ENCODE measurements at regions not wholly inside any gene's neighbourhood (a gene's known extent, or its start where the extent isn't known, plus 50 kb on each side); places are given as distances from the start of the nearest gene placed in this dataset.

GRCh38 chr3:83002869-83003445 lies 1241.5 kb upstream of the GBE1 start:
- H3K4me3 ChIP-seq (ENCODE audit: low read length), result no peak overlapping the region
- TF ChIP-seq, protein P1, sequence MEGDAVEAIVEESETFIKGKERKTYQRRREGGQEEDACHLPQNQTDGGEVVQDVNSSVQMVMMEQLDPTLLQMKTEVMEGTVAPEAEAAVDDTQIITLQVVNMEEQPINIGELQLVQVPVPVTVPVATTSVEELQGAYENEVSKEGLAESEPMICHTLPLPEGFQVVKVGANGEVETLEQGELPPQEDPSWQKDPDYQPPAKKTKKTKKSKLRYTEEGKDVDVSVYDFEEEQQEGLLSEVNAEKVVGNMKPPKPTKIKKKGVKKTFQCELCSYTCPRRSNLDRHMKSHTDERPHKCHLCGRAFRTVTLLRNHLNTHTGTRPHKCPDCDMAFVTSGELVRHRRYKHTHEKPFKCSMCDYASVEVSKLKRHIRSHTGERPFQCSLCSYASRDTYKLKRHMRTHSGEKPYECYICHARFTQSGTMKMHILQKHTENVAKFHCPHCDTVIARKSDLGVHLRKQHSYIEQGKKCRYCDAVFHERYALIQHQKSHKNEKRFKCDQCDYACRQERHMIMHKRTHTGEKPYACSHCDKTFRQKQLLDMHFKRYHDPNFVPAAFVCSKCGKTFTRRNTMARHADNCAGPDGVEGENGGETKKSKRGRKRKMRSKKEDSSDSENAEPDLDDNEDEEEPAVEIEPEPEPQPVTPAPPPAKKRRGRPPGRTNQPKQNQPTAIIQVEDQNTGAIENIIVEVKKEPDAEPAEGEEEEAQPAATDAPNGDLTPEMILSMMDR (IDR thresholded peaks at IDR 0.05; ENCODE audit: insufficient read depth, low read depth, low read length, missing control alignments), result no peak

DNA sequence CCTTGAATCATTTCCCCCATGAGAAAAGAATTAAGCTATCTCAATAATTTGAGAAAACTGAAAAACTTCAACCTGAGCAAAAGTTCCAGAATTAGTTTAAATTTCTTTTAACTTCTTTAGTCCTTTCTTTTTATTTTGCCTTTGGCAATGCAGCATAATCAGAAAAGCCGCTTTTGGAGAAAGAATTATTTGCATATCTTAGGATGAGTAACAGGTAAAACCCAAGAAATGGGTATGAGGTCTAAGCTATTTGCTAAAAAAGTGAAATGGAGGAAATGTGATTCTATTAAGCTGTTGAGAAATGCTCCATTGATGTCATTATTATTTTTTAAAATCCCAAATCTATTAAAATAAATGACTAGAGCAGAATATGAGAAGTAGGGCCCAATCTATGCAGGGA lies 1238.3 kb upstream of the GBE1 start:
- peak; percentile 27 for DNase-seq (ENCODE audit: low read depth)

More at GRCh38 chr3:83002869-83003445, 1241.5 kb upstream of the GBE1 start:
- DNase-seq (ENCODE audit: low read depth), result no peak

GRCh38 chr3:82978368-82978767 lies 1216.9 kb upstream of the GBE1 start:
- TF ChIP-seq, protein P1 (IDR thresholded peaks at IDR 0.05; ENCODE audit: insufficient read depth, low read depth, low read length, missing control alignments), result no peak
- H3K4me3 ChIP-seq (ENCODE audit: low read length), result no peak overlapping the region
- no peak for DNase-seq (ENCODE audit: low read depth)

More for the DNA sequence above, 1238.3 kb upstream of the GBE1 start:
- H3K4me3 ChIP-seq (ENCODE audit: low read length), result no peak overlapping the region
- TF ChIP-seq, protein P1 (IDR thresholded peaks at IDR 0.05; ENCODE audit: insufficient read depth, low read depth, low read length, missing control alignments), result no peak

GRCh38 chr3:82977871-82978270 lies 1216.4 kb upstream of the GBE1 start:
- no peak for DNase-seq (ENCODE audit: low read depth)
- no peak overlapping the region for H3K4me3 ChIP-seq (ENCODE audit: low read length)
- TF ChIP-seq, protein P1 (IDR thresholded peaks at IDR 0.05; ENCODE audit: insufficient read depth, low read depth, low read length, missing control alignments), result no peak

DNA sequence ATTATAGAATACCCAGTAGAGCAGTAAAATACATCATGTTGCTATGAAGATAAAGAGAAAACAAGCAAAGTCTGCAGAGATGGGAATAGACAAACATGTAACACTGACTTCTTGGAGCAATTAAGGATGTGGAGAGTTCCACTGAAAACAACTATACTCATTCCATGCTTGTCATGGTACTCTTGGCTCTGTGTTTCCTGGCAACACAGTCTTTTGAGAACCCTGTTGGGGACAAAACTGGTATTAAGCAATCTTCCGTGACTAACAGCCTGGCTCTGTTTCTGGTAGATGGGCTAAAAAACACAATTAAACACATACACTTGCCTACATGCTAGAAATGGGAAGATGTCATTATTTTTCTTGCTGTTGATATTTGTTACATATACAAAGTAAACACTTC lies 1212.3 kb upstream of the GBE1 start:
- peak; percentile 14 for DNase-seq (ENCODE audit: low read depth)
- no peak overlapping the region for H3K4me3 ChIP-seq (ENCODE audit: low read length)
- TF ChIP-seq, protein P1 (IDR thresholded peaks at IDR 0.05; ENCODE audit: insufficient read depth, low read depth, low read length, missing control alignments), result no peak

GRCh38 chr3:82960379-82960778 lies 1198.9 kb upstream of the GBE1 start:
- peak; percentile 2 for DNase-seq (ENCODE audit: low read depth)
- H3K4me3 ChIP-seq (ENCODE audit: low read length), result no peak overlapping the region
- TF ChIP-seq, protein P1 (IDR thresholded peaks at IDR 0.05; ENCODE audit: insufficient read depth, low read depth, low read length, missing control alignments), result no peak

DNA sequence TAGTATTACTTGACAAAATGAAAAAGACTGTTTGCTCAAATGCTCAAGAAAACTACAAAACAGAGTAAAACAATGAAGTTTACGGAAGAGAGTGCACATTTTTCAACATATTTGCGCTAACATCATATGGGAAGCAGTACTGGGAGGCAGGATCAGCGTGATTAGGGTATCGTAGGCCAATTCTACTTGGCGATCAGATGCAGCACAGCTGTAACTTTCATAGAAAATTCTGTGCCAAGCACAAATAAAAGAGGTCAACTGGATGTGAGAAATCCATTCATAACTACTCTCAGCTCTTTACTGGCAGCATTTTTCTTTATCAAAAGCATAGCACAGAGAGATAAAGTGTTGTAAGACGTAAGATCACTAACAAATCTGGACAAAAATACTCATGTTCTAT lies 1196.3 kb upstream of the GBE1 start:
- TF ChIP-seq, protein P1 (IDR thresholded peaks at IDR 0.05; ENCODE audit: insufficient read depth, low read depth, low read length, missing control alignments), result no peak
- no peak for DNase-seq (ENCODE audit: low read depth)
- no peak overlapping the region for H3K4me3 ChIP-seq (ENCODE audit: low read length)

All from epithelial cell of esophagus (primary cell).